IPS DF 19.7 (cell line): ENCODE measurements at regions not wholly inside any gene's neighbourhood (a gene's known extent, or its start where the extent isn't known, plus 50 kb on each side); places are given as distances from the start of the nearest gene placed in this dataset.
A peak's percentile ranks its signal among the peaks of the same experiment; 100 is the strongest.

Experiments used
- DNase-seq: peaks from one replicate; pipeline ENCODE4 v3.0.0-alpha.2; 2013; ENCODE audit warnings: low read depth, low spot score

- no peak for DNase-seq
Measured at GRCh38 chr4:130747842-130748241, 1651.9 kb downstream of the C4orf33 start.

DNA sequence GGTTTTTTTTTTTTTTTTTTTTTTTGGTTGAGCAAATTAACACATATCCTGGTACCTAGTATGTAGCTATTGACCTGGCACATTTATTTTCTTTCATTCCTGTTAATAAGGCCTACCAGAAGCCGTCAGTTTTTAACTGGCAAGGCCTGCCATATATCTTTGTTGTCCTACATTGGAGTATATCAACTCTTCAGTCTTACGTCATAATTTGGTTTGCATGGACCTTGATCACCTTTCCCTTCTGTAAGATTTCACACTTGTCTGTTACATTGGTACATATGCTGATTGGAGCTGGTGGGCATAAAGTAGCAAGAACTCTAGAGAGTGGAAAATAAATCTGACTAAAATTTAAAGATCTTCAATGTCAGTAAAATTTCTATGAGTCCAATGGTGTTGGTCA lies 1658.0 kb downstream of the C4orf33 start:
- no peak for DNase-seq

GRCh38 chr4:130760246-130760645 lies 1664.3 kb downstream of the C4orf33 start:
- DNase-seq, result no peak

DNA sequence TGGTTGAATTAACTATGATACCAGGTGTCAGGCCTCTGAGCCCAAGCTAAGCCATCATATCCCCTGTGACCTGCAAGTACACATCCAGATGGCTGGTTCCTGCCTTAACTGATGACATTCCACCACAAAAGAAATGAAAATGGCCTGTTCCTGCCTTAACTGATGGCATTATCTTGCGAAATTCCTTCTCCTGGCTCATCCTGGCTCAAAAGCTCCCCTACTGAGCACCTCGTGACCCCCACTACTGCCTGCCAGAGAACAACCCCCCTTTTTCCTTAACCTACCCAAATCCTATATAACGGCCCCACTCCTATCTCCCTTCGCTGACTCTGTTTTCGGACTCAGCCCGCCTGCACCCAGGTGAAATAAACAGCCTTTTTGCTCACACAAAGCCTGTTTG lies 1671.4 kb downstream of the C4orf33 start:
- peak; percentile 20 for DNase-seq

DNA sequence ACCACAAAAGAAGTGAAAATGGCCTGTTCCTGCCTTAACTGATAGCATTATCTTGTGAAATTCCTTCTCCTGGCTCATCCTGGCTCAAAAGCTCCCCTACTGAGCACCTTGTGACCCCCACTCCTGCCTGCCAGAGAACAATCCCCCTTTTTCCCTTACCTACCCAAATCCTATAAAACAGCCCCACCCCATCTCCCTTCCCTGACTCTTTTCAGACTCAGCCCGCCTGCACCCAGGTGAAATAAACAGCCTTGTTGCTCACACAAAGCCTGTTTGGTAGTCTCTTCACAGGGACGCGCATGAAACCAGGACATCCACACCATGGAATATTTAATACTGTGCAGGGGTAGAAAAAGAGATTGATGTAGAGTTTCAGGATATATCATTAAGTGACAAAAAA lies 1677.0 kb downstream of the C4orf33 start:
- peak; percentile 3 for DNase-seq

- no peak for DNase-seq
Measured at GRCh38 chr4:130808492-130808891, 1712.5 kb downstream of the C4orf33 start.

- no peak for DNase-seq
Measured at GRCh38 chr4:130812117-130812765, 1716.3 kb downstream of the C4orf33 start.

DNA sequence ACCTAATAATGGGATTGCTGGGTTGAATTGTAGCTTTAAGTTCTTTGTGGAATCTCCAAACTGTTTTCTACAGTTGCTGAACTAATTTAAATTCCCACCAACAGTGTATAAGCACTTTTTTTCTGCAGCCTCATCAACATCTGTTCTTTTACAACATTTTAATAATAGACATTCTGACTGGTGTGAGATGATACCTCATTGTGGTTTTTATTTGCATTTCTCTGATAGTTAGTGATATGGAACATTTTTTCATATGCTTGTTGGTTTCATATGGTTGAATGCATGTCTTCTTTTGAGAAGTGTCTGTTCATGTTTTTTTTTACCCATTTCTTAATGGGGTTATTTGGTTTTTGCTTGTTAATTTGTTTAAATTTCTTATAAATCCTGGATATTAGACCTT lies 1718.9 kb downstream of the C4orf33 start:
- no peak for DNase-seq

- DNase-seq, result no peak
Measured at GRCh38 chr4:130820448-130820847, 1724.5 kb downstream of the C4orf33 start.

GRCh38 chr4:130825284-130825683 lies 1729.3 kb downstream of the C4orf33 start:
- DNase-seq, result no peak

GRCh38 chr4:130850019-130850524 lies 1754.1 kb downstream of the C4orf33 start:
- no peak for DNase-seq

- no peak for DNase-seq
Measured at GRCh38 chr4:130851107-130851506, 1755.2 kb downstream of the C4orf33 start.

DNA sequence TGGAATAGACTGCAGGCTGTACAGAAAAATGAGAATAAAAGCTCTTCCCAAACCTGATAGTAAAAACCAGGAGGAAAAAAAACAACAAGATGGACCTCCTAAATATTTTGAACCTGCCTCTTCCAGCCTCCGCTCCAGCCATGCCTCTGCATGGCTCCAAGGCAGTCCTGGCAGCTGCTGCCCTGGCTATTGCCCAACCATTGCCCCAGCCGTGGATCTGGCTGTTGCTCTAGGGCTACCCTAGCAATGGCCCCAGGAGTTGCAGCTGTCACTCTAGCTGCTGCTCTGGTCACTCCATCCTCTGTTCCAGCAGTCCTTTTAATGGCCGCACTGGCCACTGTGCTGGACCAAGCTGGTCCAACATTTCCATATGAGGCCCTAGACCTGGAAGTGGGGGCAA lies 1756.0 kb downstream of the C4orf33 start:
- DNase-seq, result no peak

DNA sequence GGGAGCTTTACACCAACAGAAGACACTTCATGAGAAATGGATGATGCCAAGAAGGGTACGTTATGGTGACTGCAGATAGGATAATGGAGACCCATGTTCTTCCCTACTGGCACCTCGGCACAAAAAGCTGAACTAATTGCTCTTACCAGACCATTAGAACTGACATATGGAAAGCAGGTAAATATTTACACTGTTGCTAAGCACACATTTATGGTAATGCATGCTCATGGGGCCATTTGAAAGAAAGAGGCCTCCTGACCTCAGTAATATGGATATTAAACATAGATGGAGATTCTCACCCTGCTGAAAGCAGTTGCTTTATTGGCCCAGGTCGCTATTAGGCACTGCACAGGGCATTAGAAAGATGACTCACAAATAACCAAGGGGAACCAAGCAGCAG lies 1759.6 kb downstream of the C4orf33 start:
- DNase-seq, result no peak

DNA sequence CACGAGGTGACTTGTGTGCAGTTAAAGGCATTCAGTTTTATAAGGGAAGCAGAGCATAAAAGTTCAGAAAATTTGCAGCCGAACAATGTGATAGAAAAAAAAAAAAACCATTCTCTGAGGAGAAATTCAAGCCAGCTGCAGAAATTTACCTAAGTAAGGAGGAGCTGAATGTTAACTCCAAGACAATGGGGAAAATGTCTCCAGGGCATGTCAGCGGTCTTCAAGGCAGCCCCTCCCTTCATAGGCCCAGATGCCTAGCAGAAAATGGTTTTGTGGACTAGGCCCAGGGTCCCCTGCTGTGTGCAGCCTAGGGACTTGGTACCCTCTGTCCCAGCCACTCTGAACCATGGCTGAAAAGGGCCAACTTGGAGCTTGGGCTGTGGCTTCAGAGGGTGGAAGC lies 1764.0 kb downstream of the C4orf33 start:
- no peak for DNase-seq

DNA sequence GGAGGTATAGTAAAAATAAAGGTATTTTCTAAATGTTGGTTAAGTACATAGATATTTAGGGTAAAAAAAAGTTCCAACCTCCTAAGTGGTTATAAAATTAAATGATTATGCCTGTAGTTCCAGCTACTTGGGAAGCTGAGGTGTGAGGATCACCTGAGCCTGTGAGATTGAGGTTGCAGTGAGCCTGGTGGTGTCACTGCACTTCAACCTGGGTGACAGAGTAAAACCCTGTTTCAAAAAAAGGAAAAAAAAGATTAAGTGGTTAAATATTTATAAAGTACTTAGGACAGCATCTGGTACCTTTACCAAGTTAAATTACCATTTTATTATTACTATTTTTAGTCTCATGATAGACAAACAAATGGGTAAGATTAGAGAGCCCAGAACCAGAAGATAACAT lies 1801.0 kb downstream of the C4orf33 start:
- no peak for DNase-seq

DNA sequence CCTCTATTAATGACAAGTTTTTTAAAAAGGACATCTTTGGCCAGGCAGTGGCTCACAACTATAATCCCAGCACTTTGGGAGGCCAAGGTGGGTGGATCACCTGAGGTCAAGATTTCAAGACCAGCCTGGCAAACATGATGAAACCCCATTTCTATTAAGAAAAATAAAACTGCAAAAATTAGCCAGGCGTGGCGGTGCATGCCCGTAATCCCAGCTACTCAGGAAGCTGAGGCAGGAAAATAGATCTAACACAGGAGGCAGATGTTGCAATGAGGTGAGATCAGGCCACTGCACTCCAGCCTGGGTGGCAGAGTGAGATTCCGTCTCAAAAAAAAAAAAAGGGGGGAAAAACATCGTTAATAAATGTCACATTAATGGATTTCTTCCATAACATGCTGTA lies 1805.4 kb downstream of the C4orf33 start:
- no peak for DNase-seq

DNA sequence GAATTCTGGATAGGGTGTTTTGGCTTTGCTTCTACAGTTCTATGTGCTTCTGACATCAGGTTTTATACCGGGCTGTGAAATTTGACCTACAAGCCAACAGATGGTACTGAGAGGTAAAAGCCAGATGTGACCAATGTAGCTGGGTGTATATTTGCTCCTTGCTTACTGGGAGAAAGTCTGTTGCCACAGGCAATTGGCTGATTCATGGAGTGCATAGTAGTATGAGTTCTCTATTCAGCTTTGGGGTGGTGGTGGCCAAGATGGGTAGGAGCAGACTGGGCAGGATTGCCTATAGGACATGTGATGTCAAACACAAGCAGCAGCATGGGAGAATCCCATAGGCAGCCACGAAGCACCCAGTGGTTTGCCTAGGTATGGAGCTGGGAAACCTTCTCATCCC lies 1827.0 kb downstream of the C4orf33 start:
- DNase-seq, result no peak

DNA sequence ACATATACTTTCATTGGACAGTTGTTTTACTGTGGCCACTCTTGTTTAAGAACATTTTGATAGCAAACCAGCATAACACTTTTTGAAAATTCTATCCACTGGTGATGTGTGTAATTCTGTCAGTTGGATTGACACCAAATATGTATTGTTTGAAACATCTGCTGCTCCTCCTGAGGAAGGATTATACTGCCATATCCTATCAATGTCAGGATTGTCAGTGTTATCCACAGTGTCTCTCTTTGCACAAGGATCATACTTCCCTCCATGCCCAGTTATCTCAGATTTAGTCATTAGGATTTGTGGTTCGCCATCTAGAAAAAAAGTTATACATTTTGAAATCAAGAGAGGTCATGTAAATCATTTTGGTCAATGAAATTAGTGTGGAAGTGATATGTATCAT lies 1859.6 kb downstream of the C4orf33 start:
- DNase-seq, result no peak

DNA sequence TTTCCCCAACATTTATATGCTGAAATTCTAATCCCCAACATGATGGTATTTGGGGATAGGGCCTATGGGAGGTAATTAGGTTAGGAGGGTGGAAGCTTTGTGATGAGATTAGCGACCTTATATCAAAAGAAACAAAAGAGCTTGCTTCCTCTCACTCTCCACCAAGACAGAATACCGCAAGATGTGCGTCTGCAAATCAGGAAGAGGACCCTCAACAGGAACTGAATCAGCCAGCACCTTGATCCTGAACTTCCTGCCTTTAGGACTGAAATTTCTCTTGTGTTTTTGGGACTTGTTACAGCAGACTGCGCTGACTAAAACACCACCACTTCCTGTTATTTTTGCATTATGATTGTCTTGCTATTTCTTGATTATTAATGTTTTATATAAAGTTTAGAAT lies 1889.4 kb downstream of the C4orf33 start:
- DNase-seq, result no peak

- DNase-seq, result no peak
Measured at GRCh38 chr4:130995988-130996387, 1900.0 kb downstream of the C4orf33 start.

DNA sequence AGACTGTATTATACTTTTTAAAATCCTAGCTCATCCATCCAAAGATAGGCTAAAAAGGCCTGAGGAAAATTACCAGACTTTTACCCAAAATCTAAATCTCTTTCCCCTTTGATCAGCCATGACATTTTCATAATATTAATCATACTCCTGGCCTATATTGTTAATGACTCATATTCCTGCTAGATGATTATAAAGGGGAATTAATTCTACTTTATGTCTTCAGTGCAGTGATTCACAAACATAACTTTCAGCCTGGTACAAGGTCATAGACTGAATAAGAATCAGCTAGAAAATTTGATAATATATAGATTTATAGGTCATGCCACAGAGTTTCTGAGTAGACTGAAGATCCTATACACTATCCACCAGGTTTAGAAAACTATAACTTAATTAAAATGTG lies 1905.4 kb downstream of the C4orf33 start:
- no peak for DNase-seq

- no peak for DNase-seq
Measured at GRCh38 chr4:131002132-131002531, 1906.2 kb downstream of the C4orf33 start.

DNA sequence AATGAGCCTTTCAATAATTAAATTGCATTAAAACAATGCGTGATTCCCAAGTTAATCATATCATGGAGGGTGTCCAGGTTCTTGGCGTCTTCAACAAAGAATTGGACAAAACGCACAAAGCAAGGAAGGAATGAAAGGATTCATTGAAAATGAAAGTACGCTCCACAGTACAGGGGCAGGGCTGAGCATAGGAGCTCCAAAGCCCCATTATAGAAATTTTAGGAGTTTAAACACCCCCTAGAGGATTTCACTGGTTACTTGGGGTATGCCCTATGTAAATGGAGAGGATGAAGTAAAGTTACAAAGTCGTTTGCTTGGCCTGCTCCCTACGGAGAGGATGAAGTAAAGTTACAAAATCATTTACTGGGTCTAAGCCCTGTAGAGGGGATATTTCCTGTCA lies 1910.4 kb downstream of the C4orf33 start:
- no peak for DNase-seq
